Adrenal gland (tissue), 9 donors: ENCODE measurements at regions not wholly inside any gene's neighbourhood (a gene's known extent, or its start where the extent isn't known, plus 50 kb on each side); places are given as distances from the start of the nearest gene placed in this dataset.

Experiments used
- DNase-seq, 7 donors: peaks; one replicate each; pipeline ENCODE4 v3.0.0-alpha.2; 2019 to 2020
- H3K27ac ChIP-seq, 5 donors: fragments of 200-600 bp; sonication (generic) in 4 of 5; 1 replicate in 3 of 5; 2 replicates in 2 of 5; pipeline versions ENCODE4 v1.5.1 to v1.8.0; 2016 to 2020; ENCODE audit warnings: mild to moderate bottlenecking in 1 of 5
- H3K27me3 ChIP-seq: fragments of 200-600 bp; 2 replicates; pipeline ENCODE4 v1.8.0; 2021
- H3K36me3 ChIP-seq, 2 donors: fragments of 200-600 bp; replicated peaks in 1 of 2; 1 replicate in 1 of 2; 2 replicates in 1 of 2; pipeline versions ENCODE4 v1.5.1 to v1.8.0; 2018 to 2022
- H3K4me1 ChIP-seq, 2 donors: fragments of 200-600 bp; replicated peaks in 1 of 2; 1 replicate in 1 of 2; 2 replicates in 1 of 2; pipeline versions ENCODE4 v1.5.1 to v1.8.0; 2018 to 2021
- H3K4me3 ChIP-seq, 4 donors: fragments of 200-600 bp; sonication (generic) in 3 of 4; one replicate each; pipeline ENCODE4 v1.5.1; 2016 to 2018
- H3K9me3 ChIP-seq, 3 donors: fragments of 200-600 bp; sonication (generic) in 1 of 3; replicated peaks in 1 of 3; 1 replicate in 2 of 3; 2 replicates in 1 of 3; pipeline versions ENCODE4 v1.5.1 to v1.8.0; 2016 to 2021
- CTCF ChIP-seq, 6 experiments: fragments of 450-650 bp in 4 of 6; fragments of 200-600 bp in 2 of 6; sonication (generic) in 1 of 6; IDR thresholded peaks; 1 replicate in 5 of 6; 2 replicates in 1 of 6; pipeline versions ENCODE4 v1.5.1 to v1.8.0; 2016 to 2021; ENCODE audit warnings: antibody characterized with exemption in 6 of 6, mild to moderate bottlenecking in 2 of 6, moderate library complexity in 1 of 6
- POLR2A ChIP-seq, 2 donors: fragments of 450-650 bp; IDR thresholded peaks; one replicate each; pipeline ENCODE4 v1.6.1; 2017; ENCODE audit warnings: antibody characterized with exemption in 2 of 2, mild to moderate bottlenecking in 2 of 2, moderate library complexity in 1 of 2
- WGBS, 4 donors: extraction: QIAGEN DNeasy Blood & Tissue Kit in 2 of 4; methylation state at CpG; one replicate each; pipeline versions ENCODE4 v1.1.5 to v1.1.7; 2013 to 2017; 5-methylcytosine and 5-hydroxymethylcytosine counted together
- intact Hi-C, 2 donors: fragments of 100-400 bp; cut with DNase I; formaldehyde crosslinking; loops; one replicate each; pipeline versions ENCODE4 v1.14.1 to v1.15.0; 2022 to 2023
- donor health status: healthy with polysubstance abuse.
- donor health status: Bipolar disorder and iron deficiency.
- donor health status: DM: yes; HTN: yes; CAD: no.
- donor health status: DM: no; HTN: no; CAD: no.
- donor health status: DM: no; HTN: no; CAD: no.

GRCh38 chr3:35064761-35065160, 574.6 kb upstream of the ARPP21 start:
- no peak overlapping the region for H3K27ac ChIP-seq
- no peak for DNase-seq
- no peaks in the 10 kb centered on the region for H3K4me1 ChIP-seq
- no peaks in the 10 kb centered on the region for H3K27me3 ChIP-seq
- no peak overlapping the region for H3K4me3 ChIP-seq
- no peaks in the 10 kb centered on the region for H3K36me3 ChIP-seq
- WGBS, 4 donors: 77 to 85% (median 82%) methylated on average over 5 of the region's 5 CpGs
- intact Hi-C loops: no loop called here
- no peaks in the 10 kb centered on the region for H3K9me3 ChIP-seq
- TF ChIP-seq POLR2A (IDR thresholded peaks at IDR 0.05): no peak

DNA sequence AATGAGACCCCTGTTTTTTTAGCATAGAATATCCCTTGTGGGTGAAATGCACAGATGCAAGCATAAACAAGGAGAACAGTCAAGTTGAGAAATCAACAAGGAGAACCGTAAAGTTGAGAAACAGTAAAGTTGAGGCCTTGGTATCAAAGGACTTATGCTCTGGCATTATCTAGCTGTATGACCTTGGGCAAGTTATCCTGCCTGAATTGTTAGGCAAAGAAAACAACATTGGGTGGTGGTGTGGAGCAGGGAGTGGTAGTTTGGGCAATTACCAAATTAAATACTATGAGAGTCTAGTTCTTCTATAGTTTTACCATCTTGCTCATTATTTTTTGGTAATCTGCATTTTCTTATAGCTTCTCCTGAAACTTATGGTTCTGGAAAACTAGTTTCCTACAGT, 573.4 kb upstream of the ARPP21 start:
- intact Hi-C loops: no loop called here
- Histone ChIP-seq H3K27ac (no peak overlapping the region), H3K36me3 (no peaks in the 10 kb centered on the region), H3K4me3 (no peak overlapping the region), H3K27me3 (no peaks in the 10 kb centered on the region), H3K9me3 (no peaks in the 10 kb centered on the region), H3K4me1 (no peaks in the 10 kb centered on the region)
- TF ChIP-seq POLR2A (IDR thresholded peaks at IDR 0.05): no peak
- TF ChIP-seq CTCF (IDR thresholded peaks at IDR 0.05): no peak
- no peak for DNase-seq
- WGBS, 4 donors: 34 to 69% (median 60%) methylated on average over 1 of the region's 1 CpG

DNA sequence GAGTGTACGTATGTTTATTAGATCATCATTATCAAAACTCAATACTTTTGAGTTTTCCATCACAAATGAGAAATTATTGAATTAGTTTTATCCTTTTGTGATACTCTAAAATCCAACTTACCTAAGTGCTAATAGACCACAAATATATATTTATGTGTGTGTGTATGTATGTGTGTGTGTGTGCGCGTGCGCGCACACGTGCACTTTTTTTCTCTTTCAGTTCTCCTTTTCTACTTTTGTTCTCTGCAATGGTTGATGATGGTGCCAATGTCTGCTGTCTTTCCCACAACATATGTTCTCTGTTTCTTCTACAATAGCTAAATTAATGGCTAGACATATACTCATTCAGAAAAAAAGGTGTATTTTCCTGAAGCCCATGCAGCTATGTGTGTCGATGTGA, 571.6 kb upstream of the ARPP21 start:
- no peak for DNase-seq
- no peaks in the 10 kb centered on the region for H3K36me3 ChIP-seq
- 88 to 98% (median 94%) methylated on average over 7 of the region's 7 CpGs for WGBS, 4 donors
- no peak overlapping the region for H3K4me3 ChIP-seq
- intact Hi-C loops: no loop called here
- H3K4me1 ChIP-seq: no peaks in the 10 kb centered on the region
- H3K27me3 ChIP-seq: no peaks in the 10 kb centered on the region
- H3K9me3 ChIP-seq: no peaks in the 10 kb centered on the region
- H3K27ac ChIP-seq: no peak overlapping the region
- no peak for TF ChIP-seq CTCF (IDR thresholded peaks at IDR 0.05)
- TF ChIP-seq POLR2A (IDR thresholded peaks at IDR 0.05): no peak

DNA sequence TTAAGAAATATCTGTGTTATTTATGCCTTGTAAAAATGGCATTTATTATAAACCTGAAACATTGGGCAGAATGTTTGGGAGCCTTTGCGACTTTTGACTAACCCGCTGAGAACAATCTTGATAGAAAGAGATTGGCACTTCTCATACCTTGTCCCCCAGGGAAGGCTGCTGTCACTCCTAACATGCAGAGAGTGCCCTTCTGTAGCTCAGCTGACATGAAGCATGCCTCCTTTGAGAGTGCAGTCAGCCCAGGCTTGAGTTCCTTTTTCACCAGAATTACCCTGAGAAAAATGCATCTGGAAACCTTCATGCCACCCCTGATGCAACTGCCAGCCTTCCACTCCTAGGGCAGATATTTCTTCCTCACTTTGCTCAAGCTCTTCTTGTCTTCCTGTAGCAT, 569.2 kb upstream of the ARPP21 start:
- WGBS, 4 donors: 87 to 96% (median 92%) methylated on average over 2 of the region's 2 CpGs
- Histone ChIP-seq H3K36me3 (no peaks in the 10 kb centered on the region), H3K9me3 (no peaks in the 10 kb centered on the region), H3K4me1 (no peaks in the 10 kb centered on the region), H3K4me3 (no peak overlapping the region), H3K27ac (no peak overlapping the region), H3K27me3 (no peaks in the 10 kb centered on the region)
- intact Hi-C loops: no loop called here
- DNase-seq: no peak
- no peak for TF ChIP-seq POLR2A (IDR thresholded peaks at IDR 0.05)
- no peak for TF ChIP-seq CTCF (IDR thresholded peaks at IDR 0.05)

- H3K9me3 ChIP-seq: no peaks in the 10 kb centered on the region
- H3K36me3 ChIP-seq: no peaks in the 10 kb centered on the region
- WGBS, 4 donors: 77 to 85% (median 78%) methylated on average over 1 of the region's 1 CpG
- H3K4me3 ChIP-seq: no peak overlapping the region
- no peak for DNase-seq
- no peaks in the 10 kb centered on the region for H3K27me3 ChIP-seq
- H3K4me1 ChIP-seq: no peaks in the 10 kb centered on the region
- intact Hi-C loops: no loop called here
- no peak overlapping the region for H3K27ac ChIP-seq
- TF ChIP-seq POLR2A (IDR thresholded peaks at IDR 0.05) (no peak), CTCF (IDR thresholded peaks at IDR 0.05) (no peak)
These were observed 567.6 kb upstream of the ARPP21 start for GRCh38 chr3:35071772-35072171.
